Stomach smooth muscle (tissue), 2 donors: ENCODE measurements at regions not wholly inside any gene's neighbourhood (a gene's known extent, or its start where the extent isn't known, plus 50 kb on each side); places are given as distances from the start of the nearest gene placed in this dataset.

Source experiments
- H3K27ac ChIP-seq: one replicate; pipeline ENCODE4 v1.7.0; 2013; ENCODE audit warnings: mild to moderate bottlenecking, low read length, inconsistent platforms
- H3K27me3 ChIP-seq, 2 donors: one replicate each; pipeline ENCODE4 v1.7.0; 2013; ENCODE audit warnings: low read length in 2 of 2; ENCODE audit not compliant: insufficient read depth in 2 of 2, control insufficient read depth in 1 of 2
- H3K36me3 ChIP-seq, 2 donors: one replicate each; pipeline ENCODE4 v1.7.0; 2013; ENCODE audit warnings: low read length in 2 of 2; ENCODE audit not compliant: control insufficient read depth in 2 of 2, insufficient read depth in 2 of 2
- H3K4me1 ChIP-seq: one replicate; pipeline ENCODE4 v1.7.0; 2013; ENCODE audit warnings: low read length; ENCODE audit not compliant: control insufficient read depth, insufficient read depth
- H3K4me3 ChIP-seq, 2 donors: one replicate each; pipeline ENCODE4 v1.7.0; 2013; ENCODE audit warnings: low read length in 2 of 2
- H3K9ac ChIP-seq, 2 donors: one replicate each; pipeline ENCODE4 v1.7.0; 2013; ENCODE audit warnings: low read length in 2 of 2, mild to moderate bottlenecking in 1 of 2
- H3K9me3 ChIP-seq, 2 donors: one replicate each; pipeline ENCODE4 v1.7.0; 2013; ENCODE audit warnings: low read length in 2 of 2; ENCODE audit not compliant: control insufficient read depth in 2 of 2
- donor health status: healthy.
- donor health status: Pancreatic carcinoma.

DNA sequence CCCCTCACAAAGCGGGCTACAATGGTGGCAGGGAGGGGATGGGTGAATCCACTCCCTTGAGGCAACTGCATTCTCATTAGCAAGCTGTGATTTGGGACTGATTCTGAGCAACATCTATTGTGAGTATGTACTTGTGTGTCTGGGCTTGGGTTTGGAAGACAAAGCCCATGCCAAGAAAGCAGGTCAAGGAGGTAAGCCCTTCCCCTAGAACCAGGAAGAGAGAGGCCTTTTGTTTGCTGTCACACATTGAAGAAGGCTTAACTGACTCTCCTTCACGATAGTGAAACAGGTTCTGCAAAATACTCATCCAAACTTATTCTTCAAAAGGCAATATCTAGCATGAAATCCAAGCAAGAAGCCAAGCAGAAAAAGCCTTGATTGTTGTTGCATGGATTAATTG, 403.1 kb upstream of the ID4 start:
- H3K9ac ChIP-seq: no peak overlapping the region
- no peaks in the 10 kb centered on the region for H3K27me3 ChIP-seq
- H3K9me3 ChIP-seq: no peaks in the 10 kb centered on the region
- H3K36me3 ChIP-seq: no peaks in the 10 kb centered on the region
- H3K27ac ChIP-seq: no peak overlapping the region
- peak overlapping the region in 1 of 2 donors; percentile 31 for H3K4me3 ChIP-seq
- H3K4me1 ChIP-seq: no peaks in the 10 kb centered on the region

DNA sequence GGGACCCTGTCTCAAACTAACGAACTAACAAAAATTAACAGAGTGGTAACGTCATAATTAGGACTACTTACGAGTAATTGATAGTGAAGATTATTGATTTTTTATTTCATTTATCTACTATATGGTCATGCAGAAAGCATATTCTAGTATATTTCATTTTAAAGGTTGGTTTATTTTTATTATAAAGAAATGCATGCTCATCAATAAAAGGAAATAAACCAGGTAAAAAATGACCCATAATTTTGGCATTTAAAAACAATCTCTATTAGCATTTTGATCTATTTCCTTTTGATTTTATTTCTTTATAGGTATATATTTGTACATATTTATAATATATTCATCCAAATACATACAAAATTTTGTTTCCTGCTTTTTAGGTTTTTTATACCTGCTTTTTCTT, 401.4 kb upstream of the ID4 start:
- no peak overlapping the region for H3K27ac ChIP-seq
- no peaks in the 10 kb centered on the region for H3K9me3 ChIP-seq
- no peak overlapping the region for H3K4me3 ChIP-seq
- no peaks in the 10 kb centered on the region for H3K36me3 ChIP-seq
- H3K9ac ChIP-seq: no peak overlapping the region
- no peaks in the 10 kb centered on the region for H3K27me3 ChIP-seq
- no peaks in the 10 kb centered on the region for H3K4me1 ChIP-seq

DNA sequence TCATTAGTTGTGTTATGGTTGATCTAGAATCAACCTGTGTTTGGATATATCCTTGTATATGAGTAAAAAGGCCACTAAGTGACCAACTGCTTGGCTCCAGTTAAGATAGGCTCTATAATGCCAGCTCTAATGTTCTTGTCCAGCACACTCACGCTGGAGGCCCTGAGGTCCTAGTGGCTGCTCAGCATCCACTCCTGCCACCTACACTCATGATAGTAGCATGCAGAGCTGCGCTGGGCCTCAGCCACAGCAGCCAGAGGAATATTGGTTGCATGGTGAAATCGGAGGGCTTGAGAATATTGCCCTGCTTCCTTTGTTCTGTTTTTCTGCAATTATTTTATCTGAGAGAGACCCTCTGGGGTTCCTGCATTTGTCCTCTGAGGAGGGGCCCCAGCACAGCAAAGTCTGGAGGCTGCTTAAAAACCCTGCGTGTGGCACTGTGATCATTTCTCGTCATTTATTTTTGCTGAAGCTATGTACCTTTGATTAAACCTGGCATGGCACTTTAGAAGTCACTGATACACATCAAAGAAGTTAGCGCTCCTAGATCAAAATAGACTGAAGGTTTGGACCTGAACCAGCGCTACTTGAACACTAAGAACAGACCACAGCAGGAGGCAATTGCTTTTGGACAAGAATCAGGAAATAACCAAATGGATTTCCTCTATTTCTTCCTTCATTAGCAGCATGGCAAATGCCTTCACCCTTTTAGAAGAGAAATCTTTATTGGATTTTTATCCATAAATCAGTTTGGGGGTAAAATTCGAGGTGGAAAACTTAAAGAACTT, 398.4 kb upstream of the ID4 start:
- H3K27me3 ChIP-seq: no peaks in the 10 kb centered on the region
- H3K9me3 ChIP-seq: no peaks in the 10 kb centered on the region
- no peak overlapping the region for H3K27ac ChIP-seq
- H3K4me1 ChIP-seq: no peaks in the 10 kb centered on the region
- no peak overlapping the region for H3K4me3 ChIP-seq
- no peaks in the 10 kb centered on the region for H3K36me3 ChIP-seq
- no peak overlapping the region for H3K9ac ChIP-seq

DNA sequence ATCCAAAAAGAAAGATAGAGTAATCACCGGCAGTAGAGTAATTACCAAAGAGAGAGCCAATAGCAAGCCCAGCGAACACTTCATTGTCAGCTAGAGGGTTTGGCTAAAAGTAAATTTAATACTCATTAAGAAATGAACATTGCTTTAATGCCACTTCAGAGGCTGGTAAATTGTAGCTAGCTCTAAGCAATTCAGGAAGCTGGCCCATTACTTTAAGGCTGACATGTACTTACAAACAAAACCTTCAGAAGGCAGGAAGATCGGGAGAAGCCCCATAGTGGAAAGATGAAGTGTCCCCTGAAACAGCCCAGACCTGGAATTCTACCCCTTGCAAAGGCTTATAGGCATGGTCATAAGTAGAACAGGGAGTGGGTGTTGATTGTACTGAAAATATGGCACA, 396.6 kb upstream of the ID4 start:
- Histone ChIP-seq H3K36me3 (no peaks in the 10 kb centered on the region), H3K9ac (no peak overlapping the region), H3K27ac (no peak overlapping the region), H3K27me3 (no peaks in the 10 kb centered on the region), H3K4me3 (no peak overlapping the region), H3K4me1 (no peaks in the 10 kb centered on the region), H3K9me3 (no peaks in the 10 kb centered on the region)

DNA sequence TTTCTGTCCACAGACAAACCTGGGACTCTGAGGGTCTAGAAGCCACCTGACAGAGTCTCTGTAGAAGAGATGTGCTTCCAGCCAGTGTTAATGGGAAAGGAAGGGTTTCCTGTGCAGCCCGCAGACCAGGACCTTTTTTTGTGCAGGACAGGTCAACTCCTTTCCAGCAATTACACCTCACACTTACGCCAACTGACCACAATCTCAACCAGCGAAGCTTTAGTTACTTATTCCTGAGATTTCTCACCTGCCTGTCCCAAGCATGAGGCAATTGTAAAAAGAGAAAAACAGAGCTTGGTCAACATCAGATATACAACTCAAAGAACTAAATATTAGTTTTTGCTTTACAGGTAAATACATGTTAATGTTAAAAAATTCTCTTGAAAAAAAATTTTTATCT, 393.8 kb upstream of the ID4 start:
- H3K9ac ChIP-seq: no peak overlapping the region
- H3K9me3 ChIP-seq: no peaks in the 10 kb centered on the region
- no peaks in the 10 kb centered on the region for H3K27me3 ChIP-seq
- H3K27ac ChIP-seq: no peak overlapping the region
- H3K4me1 ChIP-seq: no peaks in the 10 kb centered on the region
- no peak overlapping the region for H3K4me3 ChIP-seq
- no peaks in the 10 kb centered on the region for H3K36me3 ChIP-seq

DNA sequence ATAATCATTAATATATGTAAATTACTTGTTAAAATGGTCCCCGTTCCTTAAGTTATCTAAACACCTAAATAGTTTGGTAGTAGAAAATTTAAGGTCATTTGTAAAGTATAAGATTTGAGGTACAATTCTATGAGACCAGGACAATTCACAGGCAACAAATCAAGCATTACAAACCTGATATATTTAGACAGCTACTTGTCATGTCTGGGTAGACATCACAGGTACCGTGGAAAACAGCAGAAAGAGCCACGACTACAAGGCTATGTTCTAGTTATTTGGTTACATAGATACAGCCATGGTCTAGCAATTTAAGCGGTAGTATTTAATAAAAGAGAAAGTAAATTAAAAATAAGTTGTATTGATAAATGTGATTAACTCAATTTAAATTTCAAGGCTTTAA, 393.1 kb upstream of the ID4 start:
- H3K9me3 ChIP-seq: no peaks in the 10 kb centered on the region
- no peak overlapping the region for H3K9ac ChIP-seq
- H3K36me3 ChIP-seq: no peaks in the 10 kb centered on the region
- H3K27ac ChIP-seq: no peak overlapping the region
- H3K4me1 ChIP-seq: no peaks in the 10 kb centered on the region
- no peaks in the 10 kb centered on the region for H3K27me3 ChIP-seq
- H3K4me3 ChIP-seq: no peak overlapping the region

DNA sequence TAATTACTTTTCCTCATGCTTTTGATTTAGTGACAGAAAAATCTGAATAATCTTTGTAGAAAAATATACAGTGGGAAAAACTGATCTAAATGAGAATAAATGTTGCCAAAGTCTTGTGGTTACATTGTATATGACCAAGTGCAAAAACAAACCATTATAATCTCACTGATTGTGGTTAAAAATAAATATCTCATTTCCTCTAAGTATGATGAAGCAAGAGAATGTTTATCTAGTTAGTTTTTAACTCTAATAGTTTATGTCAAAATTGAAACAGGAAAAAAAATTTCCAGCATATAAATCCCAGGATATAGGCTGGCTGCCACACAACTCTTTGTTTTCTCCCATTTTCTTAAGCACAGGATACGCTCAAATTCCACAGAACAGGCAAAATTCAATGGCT, 392.7 kb upstream of the ID4 start:
- Histone ChIP-seq H3K27ac (no peak overlapping the region), H3K9me3 (no peaks in the 10 kb centered on the region), H3K4me3 (no peak overlapping the region), H3K36me3 (no peaks in the 10 kb centered on the region), H3K4me1 (no peaks in the 10 kb centered on the region), H3K9ac (no peak overlapping the region), H3K27me3 (no peaks in the 10 kb centered on the region)

DNA sequence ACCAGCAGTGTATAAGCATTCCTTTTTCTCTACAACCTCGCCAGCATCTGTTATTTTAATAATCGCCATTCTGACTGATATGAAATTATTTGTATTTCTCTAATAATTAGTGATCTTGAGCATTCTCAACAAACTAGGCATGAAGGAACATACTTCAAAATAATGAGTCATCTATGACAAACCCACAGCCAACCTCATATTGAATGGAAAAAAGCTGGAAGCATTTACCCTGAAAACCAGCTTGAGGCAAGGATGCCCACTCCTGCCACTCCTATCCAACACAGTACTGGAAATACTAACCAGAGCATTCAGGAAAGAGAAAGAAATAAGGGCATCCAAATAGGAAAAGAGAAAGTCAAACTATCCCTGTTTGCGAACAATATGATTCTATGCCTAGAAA, 390.6 kb upstream of the ID4 start:
- Histone ChIP-seq H3K27ac (no peak overlapping the region), H3K9me3 (no peaks in the 10 kb centered on the region), H3K4me1 (no peaks in the 10 kb centered on the region), H3K36me3 (no peaks in the 10 kb centered on the region), H3K4me3 (no peak overlapping the region), H3K9ac (no peak overlapping the region), H3K27me3 (no peaks in the 10 kb centered on the region)

DNA sequence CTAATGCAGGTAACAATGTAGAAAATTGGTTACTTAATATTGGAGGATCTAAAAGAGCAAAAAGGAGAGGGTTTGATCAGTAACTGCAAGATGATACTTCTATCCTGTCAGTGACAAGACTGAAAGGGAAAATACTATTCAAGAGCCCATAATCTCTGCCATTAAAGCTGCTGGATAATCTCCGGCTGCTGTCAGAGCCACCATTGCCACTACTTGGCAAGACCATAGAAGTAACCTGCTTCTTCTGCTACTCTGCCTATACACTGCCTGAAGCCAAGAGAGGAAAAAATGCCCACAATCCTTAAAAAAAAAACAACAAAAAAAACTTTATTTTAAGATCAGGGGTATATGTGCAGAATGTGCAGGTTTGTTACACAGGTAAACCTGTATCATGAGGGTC, 386.5 kb upstream of the ID4 start:
- no peaks in the 10 kb centered on the region for H3K4me1 ChIP-seq
- H3K4me3 ChIP-seq: no peak overlapping the region
- H3K27me3 ChIP-seq: no peaks in the 10 kb centered on the region
- no peaks in the 10 kb centered on the region for H3K36me3 ChIP-seq
- no peak overlapping the region for H3K27ac ChIP-seq
- no peak overlapping the region for H3K9ac ChIP-seq
- H3K9me3 ChIP-seq: no peaks in the 10 kb centered on the region

DNA sequence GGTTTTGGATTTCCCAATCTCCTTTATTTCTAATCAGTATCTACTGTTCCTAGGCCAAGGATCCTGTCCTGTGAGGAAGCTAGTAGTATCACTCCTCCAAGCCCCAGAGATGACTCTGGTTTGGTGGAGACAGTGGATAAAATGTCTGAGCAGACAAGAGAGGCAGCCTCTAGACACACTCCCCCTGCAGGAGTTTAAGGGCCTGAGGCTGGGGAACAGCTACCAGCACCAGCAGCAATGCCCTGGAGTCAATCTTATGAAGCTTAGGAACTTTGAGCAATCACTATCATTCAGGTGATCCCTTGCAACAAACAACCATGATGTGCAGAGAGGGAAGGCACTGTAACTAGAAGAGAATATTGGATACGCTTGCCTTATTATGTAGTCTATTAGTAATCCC, 384.7 kb upstream of the ID4 start:
- no peaks in the 10 kb centered on the region for H3K36me3 ChIP-seq
- H3K27me3 ChIP-seq: no peaks in the 10 kb centered on the region
- H3K4me1 ChIP-seq: no peaks in the 10 kb centered on the region
- no peaks in the 10 kb centered on the region for H3K9me3 ChIP-seq
- H3K9ac ChIP-seq: no peak overlapping the region
- no peak overlapping the region for H3K27ac ChIP-seq
- H3K4me3 ChIP-seq: no peak overlapping the region

DNA sequence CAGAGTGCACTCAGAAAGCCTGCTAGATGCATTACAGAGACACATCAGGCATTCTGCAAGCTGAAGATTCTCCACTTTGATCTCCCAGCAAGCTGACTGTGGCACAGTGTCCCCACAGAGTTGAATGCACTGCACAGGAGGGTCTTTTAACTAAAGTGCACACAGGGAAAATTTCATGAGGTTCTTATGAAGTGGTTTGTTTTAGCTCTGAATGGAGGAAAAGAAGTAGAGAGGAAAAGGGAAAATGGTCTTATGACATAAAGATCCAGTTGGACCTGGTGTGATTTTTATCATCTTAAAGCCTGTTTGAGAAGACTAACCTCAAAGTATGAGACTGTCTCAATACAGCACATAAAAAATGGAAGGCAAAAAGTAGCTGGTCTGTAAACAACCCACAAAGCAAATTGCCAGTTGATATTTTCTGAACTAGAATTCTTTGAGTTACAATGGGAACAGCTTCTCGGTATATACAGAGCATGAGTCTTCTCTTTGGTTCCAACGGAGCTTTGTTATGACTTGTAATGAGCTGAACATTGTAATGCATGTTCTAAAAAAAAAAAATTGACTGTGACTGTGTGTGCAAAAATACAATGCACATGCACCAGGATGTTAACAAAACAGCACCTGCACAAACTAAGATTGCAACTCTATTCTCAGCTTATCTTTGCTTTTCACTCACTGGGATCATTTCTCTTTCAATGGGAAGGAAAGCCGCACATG, 383.0 kb upstream of the ID4 start:
- H3K36me3 ChIP-seq: no peaks in the 10 kb centered on the region

More for the DNA sequence above, 383.0 kb upstream of the ID4 start:
- H3K27me3 ChIP-seq: no peaks in the 10 kb centered on the region
- no peaks in the 10 kb centered on the region for H3K4me1 ChIP-seq
- no peak overlapping the region for H3K4me3 ChIP-seq
- no peak overlapping the region for H3K27ac ChIP-seq
- no peak overlapping the region for H3K9ac ChIP-seq
- no peaks in the 10 kb centered on the region for H3K9me3 ChIP-seq
